ENCODE measurements at regions not wholly inside any gene's neighbourhood (a gene's known extent, or its start where the extent isn't known, plus 50 kb on each side); places are given as distances from the start of the nearest gene placed in this dataset.

DNA sequence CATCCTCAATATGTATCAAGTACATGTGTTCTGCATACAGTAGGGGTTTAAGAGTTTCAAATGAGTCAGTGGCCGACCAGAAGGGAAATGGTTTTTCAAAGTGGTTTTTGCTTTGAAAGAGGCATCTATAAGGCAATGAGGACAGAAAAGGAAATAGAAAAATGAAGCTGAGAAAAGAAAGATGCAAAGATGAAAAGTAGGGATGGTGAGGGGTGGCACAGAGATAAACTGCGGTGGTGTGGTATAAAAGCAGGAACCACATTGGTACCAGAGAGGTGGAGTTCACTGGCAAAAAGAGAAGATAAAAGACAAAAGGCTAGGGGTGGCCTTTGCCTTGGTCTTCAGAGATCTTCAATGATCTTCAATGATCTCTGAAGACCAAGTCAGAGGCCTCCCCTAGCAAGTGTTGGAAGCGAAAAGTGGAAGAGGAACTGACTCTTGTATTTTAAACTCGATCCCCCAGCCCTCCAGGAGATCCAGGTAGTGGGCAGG lies 144.0 kb upstream of the KRR1 start:
- TF ChIP-seq REST (IDR thresholded peaks at IDR 0.05; ENCODE audit: low read depth), result no peak
- TF ChIP-seq, protein P1, sequence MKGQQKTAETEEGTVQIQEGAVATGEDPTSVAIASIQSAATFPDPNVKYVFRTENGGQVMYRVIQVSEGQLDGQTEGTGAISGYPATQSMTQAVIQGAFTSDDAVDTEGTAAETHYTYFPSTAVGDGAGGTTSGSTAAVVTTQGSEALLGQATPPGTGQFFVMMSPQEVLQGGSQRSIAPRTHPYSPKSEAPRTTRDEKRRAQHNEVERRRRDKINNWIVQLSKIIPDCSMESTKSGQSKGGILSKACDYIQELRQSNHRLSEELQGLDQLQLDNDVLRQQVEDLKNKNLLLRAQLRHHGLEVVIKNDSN (IDR thresholded peaks at IDR 0.05), result no peak
- no peak for TF ChIP-seq CEBPB (IDR thresholded peaks at IDR 0.05)
- no peak for TF ChIP-seq FOXM1 (IDR thresholded peaks at IDR 0.05; ENCODE audit: borderline replicate concordance, low read depth)
- TF ChIP-seq EGR1 (IDR thresholded peaks at IDR 0.05), result no peak
- no peak for TF ChIP-seq TAF1 (IDR thresholded peaks at IDR 0.05; ENCODE audit: low read depth)
- TF ChIP-seq ZBTB7A (IDR thresholded peaks at IDR 0.05; ENCODE audit: low read depth), result no peak
- no peak for TF ChIP-seq TCF12 (IDR thresholded peaks at IDR 0.05; ENCODE audit: low read depth)

DNA sequence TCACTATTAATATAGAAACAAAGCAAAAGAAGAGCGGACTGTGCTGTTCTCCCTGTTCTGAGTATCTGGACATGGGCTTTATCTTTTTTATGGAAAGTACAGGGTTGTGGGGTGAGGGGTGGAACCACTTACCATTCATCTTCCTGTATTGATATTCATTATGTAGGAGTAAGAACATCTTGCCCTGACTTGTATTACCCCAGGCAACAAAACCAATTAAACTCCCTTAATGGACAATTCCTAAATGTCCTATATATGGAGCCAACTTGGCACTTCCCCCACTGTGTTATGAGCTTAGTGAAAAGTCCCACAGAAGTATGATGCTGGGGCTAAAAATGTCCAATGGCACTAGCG lies 139.9 kb upstream of the KRR1 start:
- TF ChIP-seq YY1 (IDR thresholded peaks at IDR 0.05; ENCODE audit: low read depth) (no peak), CEBPB (IDR thresholded peaks at IDR 0.05) (no peak), ZBTB7A (IDR thresholded peaks at IDR 0.05; ENCODE audit: low read depth) (no peak), EGR1 (IDR thresholded peaks at IDR 0.05) (no peak), RAD21 (IDR thresholded peaks at IDR 0.05; ENCODE audit: low read depth) (no peak), TAF1 (IDR thresholded peaks at IDR 0.05; ENCODE audit: low read depth) (no peak), FOXM1 (IDR thresholded peaks at IDR 0.05; ENCODE audit: borderline replicate concordance, low read depth) (no peak), MAX (IDR thresholded peaks at IDR 0.05) (no peak), NFIC (IDR thresholded peaks at IDR 0.05) (no peak), EP300 (IDR thresholded peaks at IDR 0.05; ENCODE audit: borderline replicate concordance) (no peak), REST (IDR thresholded peaks at IDR 0.05; ENCODE audit: low read depth) (no peak), CREB1 (IDR thresholded peaks at IDR 0.05; ENCODE audit: low read depth) (no peak)

DNA sequence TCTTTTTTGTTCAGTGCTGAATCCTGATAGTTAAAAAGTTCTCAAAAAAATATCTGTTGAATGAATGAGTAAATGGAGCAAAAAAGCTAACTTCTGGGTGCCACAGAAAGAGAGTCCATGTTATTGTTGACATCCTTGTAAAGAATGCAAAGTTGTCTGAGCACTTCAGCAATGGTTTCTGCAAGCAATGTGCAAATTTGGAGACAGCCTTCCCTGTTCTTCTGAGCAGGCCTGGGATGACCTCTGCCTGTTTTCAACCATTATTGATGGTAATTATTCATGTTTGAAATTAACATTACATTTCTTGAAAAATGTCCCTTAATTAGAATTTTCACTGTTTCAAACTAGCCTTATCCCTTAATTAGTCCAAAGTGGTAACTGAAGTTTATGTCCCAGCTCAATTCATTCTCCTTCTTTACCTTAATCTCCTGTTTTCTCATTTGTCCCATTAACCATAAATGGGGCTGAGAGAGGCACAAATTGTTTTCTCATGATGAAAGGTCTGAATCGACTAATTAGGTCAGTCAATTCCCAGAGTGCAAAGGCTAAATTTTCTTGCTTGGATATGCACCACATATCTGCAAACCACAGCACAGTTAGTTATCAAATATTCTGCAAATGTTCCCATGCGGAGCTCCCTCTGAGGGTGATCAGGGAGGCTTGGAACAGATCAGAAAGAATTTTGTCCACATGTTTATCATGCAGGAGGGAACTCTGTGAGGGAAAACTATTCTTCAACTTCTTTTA lies 139.4 kb upstream of the KRR1 start:
- TF ChIP-seq REST (IDR thresholded peaks at IDR 0.05; ENCODE audit: low read depth), result no peak
- no peak for TF ChIP-seq YY1 (IDR thresholded peaks at IDR 0.05; ENCODE audit: low read depth)
- no peak for TF ChIP-seq EP300 (IDR thresholded peaks at IDR 0.05; ENCODE audit: borderline replicate concordance)
- no peak for TF ChIP-seq EGR1 (IDR thresholded peaks at IDR 0.05)
- TF ChIP-seq CEBPB (IDR thresholded peaks at IDR 0.05), result no peak
- TF ChIP-seq MAX (IDR thresholded peaks at IDR 0.05), result no peak
- TF ChIP-seq FOXM1 (IDR thresholded peaks at IDR 0.05; ENCODE audit: borderline replicate concordance, low read depth), result no peak
- no peak for TF ChIP-seq RAD21 (IDR thresholded peaks at IDR 0.05; ENCODE audit: low read depth)
- no peak for TF ChIP-seq CREB1 (IDR thresholded peaks at IDR 0.05; ENCODE audit: low read depth)
- no peak for TF ChIP-seq TEAD4 (IDR thresholded peaks at IDR 0.05)
- no peak for TF ChIP-seq NFIC (IDR thresholded peaks at IDR 0.05)
- TF ChIP-seq, protein P1 (IDR thresholded peaks at IDR 0.05), result no peak
- no peak for TF ChIP-seq TCF12 (IDR thresholded peaks at IDR 0.05; ENCODE audit: low read depth)
- no peak for TF ChIP-seq TAF1 (IDR thresholded peaks at IDR 0.05; ENCODE audit: low read depth)
- no peak for TF ChIP-seq ZBTB7A (IDR thresholded peaks at IDR 0.05; ENCODE audit: low read depth)

DNA sequence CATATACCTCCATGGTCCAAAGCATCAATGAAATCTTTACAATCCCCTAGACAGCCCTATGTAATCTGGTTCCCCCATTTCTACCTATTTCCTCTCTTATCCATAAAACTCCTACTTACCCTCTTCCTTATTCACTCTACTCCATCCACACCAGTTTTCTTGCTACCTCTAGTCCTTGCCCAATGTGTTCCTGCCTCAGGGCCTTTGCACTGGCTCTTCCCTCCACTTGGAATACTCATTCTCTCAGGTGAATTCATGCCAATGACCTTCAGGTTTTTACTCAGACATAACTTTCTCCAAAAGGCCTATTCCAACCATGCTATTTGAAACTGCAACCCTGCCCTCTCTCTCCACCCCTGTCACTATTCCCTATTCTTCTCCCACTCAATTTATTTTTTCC lies 138.7 kb upstream of the KRR1 start:
- no peak for TF ChIP-seq REST (IDR thresholded peaks at IDR 0.05; ENCODE audit: low read depth)
- TF ChIP-seq TAF1 (IDR thresholded peaks at IDR 0.05; ENCODE audit: low read depth), result no peak
- no peak for TF ChIP-seq NFIC (IDR thresholded peaks at IDR 0.05)
- no peak for TF ChIP-seq RAD21 (IDR thresholded peaks at IDR 0.05; ENCODE audit: low read depth)

Measured in Ishikawa (cell line).